Raji (cell line): ENCODE measurements at regions not wholly inside any gene's neighbourhood (a gene's known extent, or its start where the extent isn't known, plus 50 kb on each side); places are given as distances from the start of the nearest gene placed in this dataset.

ENCODE experiments used
- POLR2A ChIP-seq: IDR thresholded peaks from 2 replicates; pipeline ENCODE4 v1.6.1; 2011; ENCODE audit warnings: low read depth, low read length, control low read depth; ENCODE audit not compliant: insufficient read depth

DNA sequence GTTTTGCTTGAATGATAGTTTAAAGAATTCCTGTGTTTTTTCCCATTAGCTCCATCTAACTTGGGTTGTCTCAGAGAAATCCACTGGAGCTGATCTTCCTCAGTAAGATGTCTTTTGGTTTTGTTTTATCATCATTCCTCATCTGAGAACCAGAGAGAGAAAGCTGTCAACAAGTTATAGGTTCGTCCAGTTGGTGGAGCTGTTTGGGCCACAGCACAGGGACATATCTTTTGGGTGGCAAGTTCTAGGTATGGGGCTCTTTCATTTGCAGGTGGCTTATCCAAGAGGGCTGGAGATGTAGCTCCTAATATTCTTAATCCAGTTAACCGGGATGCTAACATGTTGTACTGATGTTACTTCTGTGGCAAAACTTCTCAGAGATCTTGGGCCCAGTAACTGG lies 174.2 kb downstream of the KCNRG start:
- no peak for TF ChIP-seq POLR2A

DNA sequence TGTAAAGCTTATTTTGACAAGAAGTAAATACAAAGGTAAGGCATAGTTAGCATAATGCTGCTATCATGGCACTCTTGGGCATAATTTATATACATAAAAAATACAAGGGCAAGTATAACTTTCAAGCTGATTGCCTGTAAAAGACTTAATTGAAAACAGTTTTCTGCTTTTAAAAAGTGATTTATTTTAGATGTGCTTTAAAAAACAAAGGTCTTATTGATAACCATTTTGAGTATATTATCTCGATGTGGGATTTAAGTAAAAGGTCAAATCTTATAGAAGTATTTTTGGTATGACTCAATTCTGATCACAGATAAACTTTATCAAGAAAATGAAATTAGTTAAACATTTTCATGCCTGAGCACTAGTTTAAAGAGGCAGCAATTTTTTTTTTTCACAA lies 175.8 kb downstream of the KCNRG start:
- TF ChIP-seq POLR2A = no peak

DNA sequence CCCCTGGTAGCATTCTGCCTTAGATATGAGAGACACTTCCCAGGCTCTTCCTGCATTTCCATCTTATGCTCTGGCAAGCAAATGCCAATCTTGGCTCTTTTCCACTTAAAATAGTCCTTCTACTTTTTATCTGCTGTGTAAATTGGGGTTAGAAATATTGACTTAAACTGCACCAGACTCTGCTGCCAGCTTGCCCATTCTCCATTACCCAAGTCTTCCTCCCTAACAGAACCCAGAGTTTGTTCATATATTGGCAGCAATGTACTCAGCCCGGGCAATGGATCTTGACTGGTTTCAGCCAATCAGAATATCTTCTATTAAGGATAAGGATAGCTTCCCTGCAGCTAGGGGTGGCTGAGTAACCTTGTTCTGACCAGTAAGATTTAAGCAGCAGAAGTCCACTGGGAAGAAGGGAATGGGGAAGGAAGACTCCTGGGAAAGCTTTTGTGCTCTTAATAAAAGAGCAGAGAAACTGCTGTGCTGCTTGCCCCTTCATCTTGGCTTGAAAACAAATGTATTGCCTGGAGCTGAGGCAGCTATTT lies 177.1 kb downstream of the KCNRG start:
- TF ChIP-seq POLR2A = no peak

DNA sequence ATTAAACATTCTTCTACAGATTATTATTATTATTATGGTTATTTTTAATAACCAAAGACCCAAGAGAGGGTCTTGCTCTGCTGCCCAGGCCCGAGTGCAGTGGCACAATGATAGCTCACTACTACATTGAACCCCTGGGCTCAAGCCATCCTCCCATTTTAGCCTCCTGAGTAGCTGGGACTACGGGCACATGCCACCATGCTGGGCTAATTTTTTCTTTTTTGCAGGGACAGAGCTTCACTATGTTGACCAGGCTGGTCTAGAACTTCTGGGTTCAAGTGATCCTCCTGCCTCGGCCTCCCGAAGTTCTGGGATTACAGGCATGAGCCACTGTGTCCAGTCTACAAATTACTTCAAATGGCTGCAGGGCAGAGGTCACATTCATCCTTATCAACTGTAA lies 179.8 kb downstream of the KCNRG start:
- no peak for TF ChIP-seq POLR2A

DNA sequence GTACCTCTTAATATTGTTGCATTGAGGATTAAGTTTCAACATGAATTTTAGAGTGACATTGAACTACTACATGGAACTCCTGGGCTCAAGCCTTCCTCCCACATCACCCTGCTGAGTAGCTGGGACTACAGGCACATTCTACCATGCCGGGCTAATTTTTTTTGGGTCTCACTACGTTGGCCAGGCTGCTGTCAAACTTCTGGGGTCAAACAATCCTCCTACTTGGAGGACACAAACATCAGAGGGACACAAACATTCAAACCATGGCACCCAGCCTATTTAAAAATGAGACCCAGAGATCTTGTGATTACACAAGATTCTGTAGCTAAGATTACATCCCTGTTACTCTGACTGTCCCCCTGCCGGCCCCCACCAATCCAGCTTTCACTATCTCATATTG lies 180.9 kb downstream of the KCNRG start:
- no peak for TF ChIP-seq POLR2A

DNA sequence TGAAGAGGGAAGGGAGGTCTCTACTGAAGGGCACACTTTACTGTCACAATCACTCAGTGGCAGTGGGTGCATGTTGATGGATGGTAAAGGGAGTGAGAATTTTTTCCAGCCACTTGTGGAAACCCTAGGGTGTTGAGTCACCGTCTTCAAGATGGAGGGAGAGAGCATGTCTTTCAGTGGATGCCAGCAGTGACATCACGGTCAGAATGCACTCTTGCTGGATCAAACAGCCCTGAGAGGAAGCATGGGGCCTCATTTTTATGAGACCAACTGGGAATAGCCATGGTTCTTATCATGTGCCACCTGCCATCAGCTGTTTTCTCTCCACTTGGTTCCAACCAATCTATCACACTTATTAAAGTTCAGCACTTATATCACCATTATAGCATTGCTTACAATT lies 182.5 kb downstream of the KCNRG start:
- no peak for TF ChIP-seq POLR2A

DNA sequence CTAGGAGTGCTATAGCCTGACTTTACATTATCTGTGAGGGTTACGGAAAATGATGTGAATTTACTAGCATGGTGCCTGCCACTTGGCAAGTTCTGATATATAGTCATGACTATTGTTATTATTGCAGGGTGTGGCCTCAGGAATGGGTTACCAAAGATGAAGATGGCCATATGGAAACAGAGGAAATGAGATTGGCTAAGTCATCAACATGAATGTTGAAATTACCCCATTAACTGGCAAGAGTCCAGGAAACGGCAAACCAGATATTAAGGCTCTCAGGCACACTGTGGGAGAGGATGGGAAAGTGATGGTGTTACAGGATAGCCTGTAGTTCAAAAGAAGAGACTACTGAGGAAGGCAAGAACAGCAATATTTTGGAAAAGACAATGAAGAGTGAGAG lies 183.3 kb downstream of the KCNRG start:
- no peak for TF ChIP-seq POLR2A

DNA sequence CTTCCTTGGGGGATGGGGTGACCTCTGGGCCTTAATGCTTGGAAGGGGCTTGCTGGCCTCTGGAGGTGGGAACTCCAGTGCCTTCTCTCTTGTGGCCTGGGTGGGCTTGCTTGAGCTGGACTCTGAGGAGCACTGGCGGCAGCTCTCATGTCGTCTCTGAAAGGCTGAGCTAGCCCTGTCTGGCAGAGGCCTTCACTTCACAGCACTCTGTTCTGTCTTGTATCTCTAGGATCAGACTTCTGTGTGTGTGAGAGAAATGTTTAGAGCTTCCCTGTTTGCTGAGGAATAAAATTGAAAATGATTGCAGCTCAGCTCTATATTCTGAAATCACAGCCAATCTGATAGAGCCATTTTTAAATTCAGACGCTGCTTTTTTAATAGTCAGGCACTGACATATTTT lies 185.3 kb downstream of the KCNRG start:
- no peak for TF ChIP-seq POLR2A

DNA sequence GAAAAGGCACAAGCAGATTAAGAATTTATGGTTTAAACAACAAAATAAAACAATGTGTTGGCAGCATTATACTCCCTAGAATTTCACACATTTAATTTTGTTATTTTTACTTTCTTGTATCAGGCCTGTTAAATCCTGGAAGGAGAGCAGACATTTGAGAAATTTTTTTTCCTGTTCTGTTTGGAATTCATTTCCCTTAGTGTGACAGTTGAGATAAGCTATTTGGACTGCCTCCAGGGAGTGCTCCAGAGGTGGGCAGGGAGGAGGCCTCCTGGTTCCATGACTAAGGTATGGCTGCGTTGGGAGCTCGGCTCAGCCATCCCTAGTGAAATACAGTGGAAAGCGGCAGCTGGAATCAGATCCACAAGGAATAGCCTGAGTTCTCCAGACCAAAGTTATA lies 185.7 kb downstream of the KCNRG start:
- no peak for TF ChIP-seq POLR2A

DNA sequence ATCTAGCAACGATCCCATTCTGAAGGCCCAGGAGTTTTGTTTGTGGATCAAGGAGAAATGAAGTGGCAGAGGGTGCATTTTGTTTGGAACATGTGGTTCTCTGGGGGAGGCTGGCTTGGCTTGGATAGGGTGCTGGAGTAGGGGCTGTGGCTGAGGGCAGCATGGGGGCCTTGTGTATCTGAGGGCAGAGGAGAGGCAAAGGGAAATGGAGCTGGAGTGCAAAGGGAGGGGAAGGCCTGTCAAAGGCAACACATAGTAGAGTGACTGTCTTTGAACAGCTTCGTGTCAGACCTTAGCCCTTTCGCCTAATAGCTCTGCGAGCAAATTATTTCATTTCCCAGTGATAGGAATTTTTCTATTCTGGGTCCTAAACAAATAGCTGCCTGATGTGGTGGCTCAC lies 187.2 kb downstream of the KCNRG start:
- TF ChIP-seq POLR2A = no peak

DNA sequence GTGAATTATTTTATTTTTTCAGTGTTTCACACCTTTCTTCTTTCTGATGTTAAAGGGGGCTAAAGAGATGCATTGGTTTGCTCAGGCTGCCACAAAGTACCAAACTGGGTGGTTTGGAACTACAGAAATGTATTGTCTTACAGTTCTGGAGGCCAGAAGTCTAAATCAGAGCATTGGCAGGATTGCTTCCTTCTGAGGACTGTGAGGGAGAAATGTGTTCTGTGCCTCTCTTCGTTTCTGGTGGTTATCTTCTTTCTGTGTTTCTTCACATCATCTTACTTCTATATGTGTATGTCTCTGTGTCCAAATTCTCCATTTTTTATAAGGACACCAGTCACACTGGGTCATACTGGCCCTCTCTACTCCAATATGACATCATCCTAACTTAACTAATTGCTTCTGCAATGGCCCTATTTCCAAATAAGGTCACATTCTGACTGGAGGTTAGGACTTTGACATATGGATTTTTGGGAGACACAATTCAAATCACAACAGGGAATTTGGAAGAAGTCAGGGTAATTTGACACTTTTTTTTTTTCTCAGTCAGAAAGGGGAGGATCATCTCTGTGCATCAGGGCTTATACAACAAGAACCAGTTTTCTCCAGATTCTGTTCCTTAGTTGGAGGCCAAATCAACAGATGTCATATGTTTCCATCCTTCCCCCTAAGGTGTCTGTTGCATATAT lies 188.2 kb downstream of the KCNRG start:
- TF ChIP-seq POLR2A = no peak

DNA sequence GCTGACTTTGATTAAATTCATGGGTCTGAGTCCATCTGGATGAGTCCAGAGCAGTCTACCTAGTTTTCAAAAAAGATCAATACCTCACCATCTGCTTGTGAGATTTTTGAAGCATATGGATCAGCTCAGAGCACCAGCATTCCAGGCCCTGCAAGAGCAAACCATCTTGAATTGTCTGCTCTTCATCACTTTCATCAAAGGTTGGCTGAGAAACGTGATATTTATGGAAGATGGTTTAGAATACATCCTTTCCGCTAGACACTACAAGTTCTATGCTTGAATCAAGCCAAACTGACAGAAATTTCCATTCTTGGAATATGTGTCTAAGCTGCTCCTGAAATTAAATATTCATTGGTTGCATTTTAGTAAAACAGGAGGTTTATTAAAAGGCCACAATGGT lies 190.3 kb downstream of the KCNRG start:
- TF ChIP-seq POLR2A = no peak

DNA sequence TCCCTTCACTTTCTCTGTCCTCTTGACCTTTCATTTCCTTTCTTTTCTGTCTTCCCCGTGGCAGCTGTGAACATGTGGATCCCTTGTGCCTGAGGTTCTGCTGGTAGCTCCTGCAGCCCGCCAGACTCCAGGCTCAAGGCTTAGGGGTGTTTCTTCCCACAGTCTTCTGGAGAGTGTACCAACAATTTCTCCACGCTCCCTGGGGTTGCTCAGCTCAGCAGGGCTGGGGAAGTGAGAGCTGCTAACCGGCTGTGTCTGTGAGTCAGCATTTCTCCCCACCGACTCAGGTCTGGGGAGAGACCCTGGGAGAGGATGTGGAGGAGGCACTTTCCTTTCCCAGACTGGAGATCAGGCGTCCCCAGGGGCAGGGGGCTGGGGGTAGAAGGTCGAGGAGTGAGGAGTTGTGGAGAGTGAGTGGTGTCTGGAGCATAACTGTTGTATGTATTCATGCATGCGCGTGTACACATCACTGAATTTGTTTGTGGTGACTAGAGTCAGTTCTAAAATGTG lies 193.6 kb downstream of the KCNRG start:
- TF ChIP-seq POLR2A = 0 out of 2 replicates have a peak, but pooled peaks have one; percentile 15

DNA sequence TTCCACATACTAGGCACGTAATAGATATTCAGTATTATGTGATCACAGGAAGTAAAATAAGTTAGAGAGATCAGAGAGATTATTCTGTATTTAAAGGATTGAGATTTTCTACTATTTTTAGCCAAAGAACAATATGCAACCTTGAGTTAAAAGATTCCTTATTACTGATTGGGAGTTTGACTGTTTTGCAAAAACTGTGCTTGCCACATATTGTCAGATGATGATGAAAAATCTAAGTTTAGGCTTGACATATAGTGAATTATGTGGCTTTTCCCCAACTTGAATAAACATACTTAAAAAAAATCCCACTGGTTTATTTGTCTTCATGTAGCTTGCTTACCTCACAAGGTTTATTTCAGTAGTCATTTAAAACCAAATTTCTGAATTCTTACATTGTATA lies 194.4 kb downstream of the KCNRG start:
- TF ChIP-seq POLR2A = no peak

DNA sequence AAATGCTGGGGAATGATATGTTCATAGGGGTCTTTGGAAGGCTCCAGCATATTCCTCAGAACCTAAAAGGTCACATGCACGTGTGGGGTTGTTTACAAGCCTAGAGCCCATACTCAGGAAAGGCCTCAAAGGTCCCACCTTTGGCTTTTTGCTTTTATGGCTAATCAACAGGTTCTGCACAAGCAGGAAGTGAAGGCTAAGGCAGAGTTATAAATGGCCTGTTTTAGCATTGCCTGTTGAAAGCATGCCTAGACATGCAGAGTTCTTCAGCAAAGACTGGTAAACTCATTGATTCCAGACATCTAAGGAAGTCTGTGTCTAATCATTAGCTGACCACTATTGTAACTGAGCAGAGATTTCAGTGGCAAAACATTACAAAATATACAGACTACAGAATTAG lies 198.3 kb downstream of the KCNRG start:
- TF ChIP-seq POLR2A = no peak

DNA sequence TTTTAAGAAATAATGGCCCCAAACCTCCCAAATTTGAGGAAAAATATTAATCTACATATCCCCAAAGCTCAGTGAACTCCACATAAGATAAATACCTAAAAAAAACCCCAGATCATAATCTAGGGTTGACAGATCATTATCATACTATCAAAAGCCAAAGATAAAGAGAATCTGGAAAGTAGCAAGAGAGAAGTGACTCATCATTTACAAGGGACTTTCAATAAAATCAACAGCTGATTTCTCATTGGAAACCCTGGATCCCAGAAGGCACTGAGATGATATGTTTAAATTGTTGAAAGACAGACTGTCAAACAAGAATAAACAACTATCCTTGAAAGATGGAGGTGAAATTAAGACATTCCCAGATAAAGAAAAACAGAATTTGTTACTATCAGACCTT lies 199.3 kb downstream of the KCNRG start:
- no peak for TF ChIP-seq POLR2A

DNA sequence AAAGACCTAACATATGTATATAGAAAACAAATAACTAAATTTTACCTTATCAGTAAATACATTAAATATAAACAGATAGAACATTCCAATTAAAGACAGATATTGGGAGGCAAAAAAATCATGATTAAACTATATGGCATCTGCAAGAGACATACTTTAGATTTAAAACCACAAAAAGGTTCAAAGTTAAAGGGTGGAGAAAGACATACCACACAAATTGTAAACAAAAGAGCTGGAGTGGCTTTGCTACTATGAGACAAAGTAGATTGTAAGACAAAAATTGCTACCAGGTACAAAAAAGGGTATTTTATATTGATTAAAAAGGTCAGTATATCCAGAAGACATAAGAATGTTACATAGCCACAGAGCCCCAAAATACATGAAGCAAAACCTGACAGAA lies 200.2 kb downstream of the KCNRG start:
- no peak for TF ChIP-seq POLR2A
